ENCODE measurements at regions not wholly inside any gene's neighbourhood (a gene's known extent, or its start where the extent isn't known, plus 50 kb on each side); places are given as distances from the start of the nearest gene placed in this dataset.

DNA sequence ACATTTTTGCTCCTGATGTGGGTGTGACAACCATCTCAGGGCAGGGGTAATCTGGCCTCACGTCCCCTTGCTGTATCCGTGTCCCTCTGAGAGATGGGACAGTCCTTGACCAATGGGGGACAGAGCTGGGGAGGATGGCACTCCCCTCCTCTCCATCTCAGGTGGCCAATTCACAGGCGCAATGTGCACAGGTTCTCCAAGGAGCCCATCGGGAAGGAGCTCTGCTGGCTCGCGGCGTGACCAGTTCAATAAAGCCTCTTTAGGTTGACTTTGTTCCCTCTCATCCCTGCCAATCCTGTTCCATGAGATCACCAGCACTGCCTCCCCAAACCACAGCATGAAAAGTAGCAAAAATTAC is 196.3 kb upstream of the SLC24A3 start:
- Histone ChIP-seq H3K27me3 (ENCODE audit: control insufficient read depth, insufficient read depth, low read length) (no peaks in the 10 kb centered on the region), H3K9me3 (ENCODE audit: control insufficient read depth, insufficient read depth, low read length) (no peaks in the 10 kb centered on the region), H3K9ac (ENCODE audit: low read depth, low read length) (no peak overlapping the region), H3K4me1 (ENCODE audit: control insufficient read depth, insufficient read depth, low read length) (no peaks in the 10 kb centered on the region), H3K36me3 (ENCODE audit: control insufficient read depth, insufficient read depth, low read length) (no peaks in the 10 kb centered on the region), H3K4me3 (ENCODE audit: low read depth, low read length) (no peak overlapping the region), H3K27ac (ENCODE audit: low read depth, low read length) (no peak overlapping the region)

DNA sequence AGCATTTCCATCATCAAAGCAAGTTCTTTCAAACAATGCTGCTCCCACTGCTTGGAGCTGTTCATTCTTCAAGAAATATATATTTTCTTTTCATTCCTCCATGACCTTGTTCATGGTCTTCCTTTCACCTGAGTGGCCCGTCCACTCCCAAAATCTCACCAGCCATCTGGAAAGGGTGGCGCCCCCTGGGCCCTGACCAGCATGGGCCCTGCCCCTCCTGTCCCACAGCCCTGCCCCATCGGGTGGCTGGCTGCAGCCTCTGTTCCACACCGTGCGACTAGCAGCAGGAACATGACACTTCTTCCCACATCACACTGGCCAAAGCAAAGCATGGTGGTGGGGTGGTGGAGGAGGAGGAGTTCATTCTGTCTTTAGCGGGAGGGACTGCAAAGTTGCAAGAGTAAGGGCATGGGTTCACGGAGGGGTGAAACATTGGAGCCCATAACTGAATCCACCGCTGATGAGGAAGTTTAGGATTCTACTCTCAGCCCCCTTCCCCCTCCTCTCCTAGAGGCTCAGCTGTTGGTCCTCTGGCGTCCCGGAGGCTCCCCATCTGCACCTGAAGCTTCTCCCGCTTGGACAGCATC is 195.2 kb upstream of the SLC24A3 start:
- Histone ChIP-seq H3K4me1 (ENCODE audit: control insufficient read depth, insufficient read depth, low read length) (no peaks in the 10 kb centered on the region), H3K27me3 (ENCODE audit: control insufficient read depth, insufficient read depth, low read length) (no peaks in the 10 kb centered on the region), H3K9ac (ENCODE audit: low read depth, low read length) (no peak overlapping the region), H3K36me3 (ENCODE audit: control insufficient read depth, insufficient read depth, low read length) (no peaks in the 10 kb centered on the region), H3K9me3 (ENCODE audit: control insufficient read depth, insufficient read depth, low read length) (no peaks in the 10 kb centered on the region), H3K4me3 (ENCODE audit: low read depth, low read length) (no peak overlapping the region), H3K27ac (ENCODE audit: low read depth, low read length) (no peak overlapping the region)

DNA sequence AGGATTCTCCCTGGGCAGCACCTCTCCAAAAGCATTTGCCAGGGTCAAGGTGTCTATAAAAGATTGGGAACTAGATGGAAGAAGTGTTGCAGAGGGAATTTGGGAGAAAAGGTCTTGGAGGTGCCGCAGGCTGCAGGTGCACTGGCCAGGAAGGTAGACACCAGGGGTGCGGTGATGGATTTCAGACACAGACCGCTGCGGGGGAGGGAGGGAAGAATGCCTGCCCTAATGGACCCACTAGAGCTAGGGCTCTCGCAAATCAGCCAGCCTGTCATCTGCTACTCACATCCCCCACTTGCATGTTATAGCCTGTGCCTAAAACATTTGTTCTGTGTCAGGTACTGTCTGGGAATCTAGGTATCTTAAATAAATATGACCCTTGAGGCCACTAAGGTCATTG is 193.6 kb upstream of the SLC24A3 start:
- no peaks in the 10 kb centered on the region for H3K27me3 ChIP-seq (ENCODE audit: control insufficient read depth, insufficient read depth, low read length)
- no peaks in the 10 kb centered on the region for H3K9me3 ChIP-seq (ENCODE audit: control insufficient read depth, insufficient read depth, low read length)
- H3K27ac ChIP-seq (ENCODE audit: low read depth, low read length) = no peak overlapping the region
- H3K4me1 ChIP-seq (ENCODE audit: control insufficient read depth, insufficient read depth, low read length) = no peaks in the 10 kb centered on the region
- H3K4me3 ChIP-seq (ENCODE audit: low read depth, low read length) = no peak overlapping the region
- H3K36me3 ChIP-seq (ENCODE audit: control insufficient read depth, insufficient read depth, low read length) = no peaks in the 10 kb centered on the region
- H3K9ac ChIP-seq (ENCODE audit: low read depth, low read length) = no peak overlapping the region

DNA sequence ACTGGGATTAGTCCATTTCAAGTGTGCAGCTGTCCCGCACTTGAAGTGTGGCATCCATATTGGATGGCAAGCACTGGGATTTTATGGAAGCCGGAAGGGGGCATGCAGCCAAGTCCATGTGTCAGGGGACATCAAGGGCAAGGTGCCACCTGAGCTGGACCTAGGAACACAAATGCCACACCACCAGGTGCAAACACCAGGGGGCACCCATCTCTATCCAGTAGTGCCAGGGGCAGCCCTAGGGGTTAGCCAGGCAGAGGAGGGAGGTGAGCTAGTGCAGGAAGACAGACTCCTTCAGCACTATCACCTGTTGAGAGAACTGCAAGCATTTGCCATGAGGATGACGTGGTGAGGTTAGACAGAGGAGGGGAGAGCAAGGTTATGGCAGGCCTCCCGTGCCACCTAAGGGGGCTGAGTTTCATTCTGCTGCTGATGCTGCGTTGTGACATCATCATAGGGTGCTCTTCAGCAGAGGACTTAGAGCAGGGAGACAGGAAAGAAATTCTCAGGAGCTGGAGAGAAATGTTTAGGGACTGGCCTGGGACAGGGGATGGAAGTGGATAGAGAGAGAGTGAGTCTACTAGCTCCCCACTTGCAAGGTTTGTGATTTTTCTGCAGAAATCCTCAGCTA is 192.6 kb upstream of the SLC24A3 start:
- H3K27me3 ChIP-seq (ENCODE audit: control insufficient read depth, insufficient read depth, low read length) = no peaks in the 10 kb centered on the region
- no peaks in the 10 kb centered on the region for H3K36me3 ChIP-seq (ENCODE audit: control insufficient read depth, insufficient read depth, low read length)

DNA sequence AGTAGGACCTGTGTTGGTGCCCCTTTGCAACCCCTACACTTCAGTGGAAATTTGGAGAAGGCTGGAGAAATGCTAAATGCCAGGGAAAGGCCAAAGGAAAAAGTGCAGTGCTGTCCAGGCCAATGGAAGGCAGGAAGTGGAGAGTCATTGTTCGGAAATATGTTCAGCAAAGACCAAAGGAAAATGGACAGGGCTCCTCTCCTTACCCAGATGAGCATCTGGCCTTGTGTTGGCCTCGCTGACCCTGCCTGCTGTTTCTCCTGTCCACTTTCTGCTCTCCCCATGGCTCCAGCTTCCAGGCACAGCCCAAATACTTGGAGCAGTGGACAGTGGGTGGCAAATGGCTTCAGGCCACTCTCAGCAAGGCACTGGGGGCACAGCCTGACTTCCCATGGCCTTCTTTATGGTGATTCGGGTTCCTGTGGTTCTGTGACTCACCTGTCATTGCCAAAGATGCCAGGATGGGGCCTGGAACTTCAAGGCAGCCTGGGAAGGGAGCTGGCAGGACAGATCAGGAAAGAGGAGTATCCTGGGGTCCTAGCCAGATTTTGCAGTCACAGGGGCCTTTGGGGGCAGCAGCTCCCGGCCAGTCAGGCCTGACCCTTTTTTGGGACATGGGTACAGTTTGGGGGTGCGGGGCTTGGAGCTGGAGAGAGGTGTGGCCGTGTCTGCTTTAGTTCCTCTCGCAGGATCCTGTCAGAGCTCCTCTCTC is 190.9 kb upstream of the SLC24A3 start:
- no peak overlapping the region for H3K4me3 ChIP-seq (ENCODE audit: low read depth, low read length)
- H3K27ac ChIP-seq (ENCODE audit: low read depth, low read length) = no peak overlapping the region
- H3K4me1 ChIP-seq (ENCODE audit: control insufficient read depth, insufficient read depth, low read length) = no peaks in the 10 kb centered on the region
- H3K9ac ChIP-seq (ENCODE audit: low read depth, low read length) = no peak overlapping the region
- no peaks in the 10 kb centered on the region for H3K9me3 ChIP-seq (ENCODE audit: control insufficient read depth, insufficient read depth, low read length)
- no peaks in the 10 kb centered on the region for H3K36me3 ChIP-seq (ENCODE audit: control insufficient read depth, insufficient read depth, low read length)
- H3K27me3 ChIP-seq (ENCODE audit: control insufficient read depth, insufficient read depth, low read length) = no peaks in the 10 kb centered on the region

More for the DNA sequence above, 192.6 kb upstream of the SLC24A3 start:
- Histone ChIP-seq H3K27ac (ENCODE audit: low read depth, low read length) (no peak overlapping the region), H3K9ac (ENCODE audit: low read depth, low read length) (no peak overlapping the region), H3K9me3 (ENCODE audit: control insufficient read depth, insufficient read depth, low read length) (no peaks in the 10 kb centered on the region), H3K4me3 (ENCODE audit: low read depth, low read length) (no peak overlapping the region), H3K4me1 (ENCODE audit: control insufficient read depth, insufficient read depth, low read length) (no peaks in the 10 kb centered on the region)

DNA sequence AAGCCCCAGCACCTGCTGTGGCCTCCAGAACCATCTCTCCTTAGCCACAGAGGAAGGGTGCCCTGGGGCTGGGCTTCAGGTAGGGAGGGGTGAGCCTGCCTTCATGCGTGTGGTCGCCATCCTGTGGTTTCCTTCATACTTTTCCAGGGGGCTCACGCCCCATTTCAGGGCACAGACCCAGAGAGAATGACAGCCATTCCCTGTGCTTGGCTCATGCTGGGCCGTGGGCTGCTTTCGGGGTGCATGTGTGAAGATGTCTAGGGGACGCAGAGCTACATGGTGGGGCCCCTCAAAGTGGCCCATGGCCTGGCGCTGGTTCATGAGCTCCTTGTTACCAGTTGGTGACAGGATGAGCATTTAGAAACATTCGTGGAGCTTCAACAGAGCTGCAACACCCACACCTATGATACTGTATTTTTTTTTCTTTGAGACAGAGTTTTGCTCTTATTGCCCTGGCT is 190.3 kb upstream of the SLC24A3 start:
- Histone ChIP-seq H3K4me3 (ENCODE audit: low read depth, low read length) (no peak overlapping the region), H3K27ac (ENCODE audit: low read depth, low read length) (no peak overlapping the region), H3K9me3 (ENCODE audit: control insufficient read depth, insufficient read depth, low read length) (no peaks in the 10 kb centered on the region), H3K27me3 (ENCODE audit: control insufficient read depth, insufficient read depth, low read length) (no peaks in the 10 kb centered on the region), H3K36me3 (ENCODE audit: control insufficient read depth, insufficient read depth, low read length) (no peaks in the 10 kb centered on the region), H3K4me1 (ENCODE audit: control insufficient read depth, insufficient read depth, low read length) (no peaks in the 10 kb centered on the region), H3K9ac (ENCODE audit: low read depth, low read length) (no peak overlapping the region)

- no peaks in the 10 kb centered on the region for H3K36me3 ChIP-seq (ENCODE audit: control insufficient read depth, insufficient read depth, low read length)
- no peaks in the 10 kb centered on the region for H3K9me3 ChIP-seq (ENCODE audit: control insufficient read depth, insufficient read depth, low read length)
- no peak overlapping the region for H3K9ac ChIP-seq (ENCODE audit: low read depth, low read length)
- no peak overlapping the region for H3K27ac ChIP-seq (ENCODE audit: low read depth, low read length)
- H3K27me3 ChIP-seq (ENCODE audit: control insufficient read depth, insufficient read depth, low read length) = no peaks in the 10 kb centered on the region
- H3K4me3 ChIP-seq (ENCODE audit: low read depth, low read length) = no peak overlapping the region
- no peaks in the 10 kb centered on the region for H3K4me1 ChIP-seq (ENCODE audit: control insufficient read depth, insufficient read depth, low read length)
Observed at GRCh38 chr20:19022791-19023448, 189.5 kb upstream of the SLC24A3 start.

DNA sequence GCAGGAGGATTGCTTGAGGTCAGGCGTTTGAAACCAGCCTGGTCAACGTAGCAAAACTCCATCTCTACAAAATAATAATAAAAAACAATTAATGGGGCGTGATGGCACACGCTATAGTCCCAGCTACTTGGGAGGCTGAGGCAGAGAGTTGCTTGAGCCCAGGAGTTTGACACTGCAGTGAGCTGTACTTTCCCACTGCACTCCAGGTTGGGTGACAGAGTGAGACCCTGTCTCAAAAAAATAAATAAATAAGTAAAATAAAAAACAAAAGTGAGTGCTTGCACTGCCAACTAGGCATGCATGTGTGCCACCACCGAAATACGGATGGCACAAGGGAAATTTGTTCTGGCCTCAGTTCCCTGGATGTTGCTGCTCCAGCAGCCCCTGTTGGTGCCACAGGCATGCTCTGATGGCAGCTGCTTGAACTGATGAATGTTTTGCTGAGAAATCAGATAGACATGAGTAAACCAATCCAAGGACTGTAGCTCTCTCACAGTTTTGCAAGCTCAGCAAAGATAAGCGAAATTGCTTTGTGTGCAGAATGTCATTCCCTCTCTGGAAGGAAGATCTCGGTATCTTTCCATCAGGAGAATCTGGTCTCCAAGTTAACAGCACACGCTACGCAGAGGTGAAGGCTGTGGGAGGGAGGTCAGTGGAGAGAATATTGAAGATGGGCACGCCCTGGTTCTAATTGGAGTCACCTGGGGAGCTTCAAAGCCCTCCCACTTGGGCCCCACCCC is 188.0 kb upstream of the SLC24A3 start:
- H3K4me1 ChIP-seq (ENCODE audit: control insufficient read depth, insufficient read depth, low read length) = no peaks in the 10 kb centered on the region
- no peaks in the 10 kb centered on the region for H3K27me3 ChIP-seq (ENCODE audit: control insufficient read depth, insufficient read depth, low read length)
- no peaks in the 10 kb centered on the region for H3K9me3 ChIP-seq (ENCODE audit: control insufficient read depth, insufficient read depth, low read length)
- no peak overlapping the region for H3K9ac ChIP-seq (ENCODE audit: low read depth, low read length)
- no peaks in the 10 kb centered on the region for H3K36me3 ChIP-seq (ENCODE audit: control insufficient read depth, insufficient read depth, low read length)
- H3K4me3 ChIP-seq (ENCODE audit: low read depth, low read length) = no peak overlapping the region
- no peak overlapping the region for H3K27ac ChIP-seq (ENCODE audit: low read depth, low read length)

DNA sequence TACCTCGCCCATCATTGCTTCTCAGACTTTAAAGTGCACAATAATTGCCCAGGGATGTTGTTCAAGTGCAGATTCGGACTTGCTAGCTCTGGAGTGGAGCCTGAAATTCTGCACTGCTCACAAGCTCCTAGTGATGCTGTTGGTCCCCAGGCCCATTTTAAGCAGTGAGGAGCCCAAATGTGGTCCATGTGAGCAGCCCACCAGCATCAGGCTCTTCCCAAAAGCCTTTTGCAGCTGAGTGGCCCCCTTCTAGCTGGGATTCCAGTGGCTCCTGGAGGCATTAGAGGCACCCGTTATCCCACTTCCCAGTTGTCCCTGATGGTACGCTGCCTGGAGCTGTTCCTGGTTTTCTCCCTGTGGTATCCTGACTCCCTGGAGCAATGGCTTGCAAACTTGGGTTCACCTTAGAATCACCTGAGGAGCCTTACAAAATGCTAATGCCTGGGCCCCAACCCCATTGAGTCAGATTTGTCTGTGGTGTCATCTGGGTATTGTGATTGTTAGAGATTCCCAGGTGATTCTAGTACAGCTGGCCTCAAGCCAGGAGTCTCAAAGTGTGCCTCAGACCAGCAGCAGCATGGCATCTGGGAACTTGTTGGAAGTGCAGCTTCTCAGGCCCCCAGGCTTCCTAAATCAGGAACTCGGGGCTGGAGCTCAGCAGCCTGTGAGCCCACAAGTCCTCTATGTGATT is 186.9 kb upstream of the SLC24A3 start:
- Histone ChIP-seq H3K9me3 (ENCODE audit: control insufficient read depth, insufficient read depth, low read length) (no peaks in the 10 kb centered on the region), H3K36me3 (ENCODE audit: control insufficient read depth, insufficient read depth, low read length) (no peaks in the 10 kb centered on the region), H3K27me3 (ENCODE audit: control insufficient read depth, insufficient read depth, low read length) (no peaks in the 10 kb centered on the region), H3K4me3 (ENCODE audit: low read depth, low read length) (no peak overlapping the region), H3K9ac (ENCODE audit: low read depth, low read length) (no peak overlapping the region), H3K27ac (ENCODE audit: low read depth, low read length) (no peak overlapping the region), H3K4me1 (ENCODE audit: control insufficient read depth, insufficient read depth, low read length) (no peaks in the 10 kb centered on the region)

DNA sequence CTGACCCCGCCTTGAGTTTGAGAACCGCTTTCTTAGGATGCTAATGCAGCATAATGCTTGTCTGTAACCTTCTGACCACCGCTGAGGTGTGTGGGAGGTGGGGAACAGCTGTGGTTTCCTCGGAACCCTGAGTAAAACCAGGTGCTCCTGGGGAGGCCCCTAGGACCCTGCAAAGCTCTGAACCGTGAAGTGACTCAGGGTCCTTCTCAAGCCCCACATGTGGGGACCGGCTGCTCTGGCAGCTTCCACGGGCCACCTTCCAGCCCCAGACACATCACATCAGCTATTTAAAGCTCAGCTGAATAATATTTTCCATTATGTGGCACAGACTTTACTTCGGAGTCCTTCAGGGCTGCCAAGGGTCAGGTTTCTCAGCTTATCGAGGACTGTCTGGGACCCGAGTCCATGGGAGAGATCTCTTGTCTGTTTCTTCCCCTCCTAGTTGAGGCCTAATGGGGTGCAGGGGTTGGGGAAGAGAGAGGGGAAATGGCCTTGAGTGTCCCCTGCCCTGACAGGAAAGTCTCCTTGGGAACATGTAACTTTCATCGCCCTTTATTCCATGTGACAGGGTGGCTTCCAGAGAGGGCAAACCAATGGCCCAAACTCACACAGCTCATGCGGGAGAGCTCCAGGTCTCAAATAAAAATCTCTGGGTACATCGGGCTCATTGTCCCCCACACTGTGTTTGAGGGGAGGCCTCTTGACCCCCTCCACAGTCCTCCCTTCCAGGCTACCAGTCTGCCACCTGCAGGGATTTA is 186.1 kb upstream of the SLC24A3 start:
- Histone ChIP-seq H3K4me1 (ENCODE audit: control insufficient read depth, insufficient read depth, low read length) (no peaks in the 10 kb centered on the region), H3K4me3 (ENCODE audit: low read depth, low read length) (no peak overlapping the region), H3K9me3 (ENCODE audit: control insufficient read depth, insufficient read depth, low read length) (no peaks in the 10 kb centered on the region), H3K9ac (ENCODE audit: low read depth, low read length) (no peak overlapping the region), H3K27ac (ENCODE audit: low read depth, low read length) (no peak overlapping the region), H3K36me3 (ENCODE audit: control insufficient read depth, insufficient read depth, low read length) (no peaks in the 10 kb centered on the region), H3K27me3 (ENCODE audit: control insufficient read depth, insufficient read depth, low read length) (no peaks in the 10 kb centered on the region)

All from HUES48 (cell line).